Endodermal cell (in vitro differentiated cells): ENCODE measurements at regions not wholly inside any gene's neighbourhood (a gene's known extent, or its start where the extent isn't known, plus 50 kb on each side); places are given as distances from the start of the nearest gene placed in this dataset.

Source experiments
- DNase-seq: peaks from one replicate; pipeline ENCODE4 v3.0.0-alpha.2; 2017
- H3K27ac ChIP-seq: 2 replicates; pipeline ENCODE4 v1.5.1; 2013; ENCODE audit warnings: mild to moderate bottlenecking, low read depth, low read length, moderate library complexity
- H3K27me3 ChIP-seq: 2 replicates; pipeline ENCODE4 v1.6.1; 2013; ENCODE audit warnings: mild to moderate bottlenecking, low read length, moderate library complexity; ENCODE audit not compliant: insufficient read depth, control insufficient read depth, poor library complexity, severe bottlenecking
- H3K36me3 ChIP-seq: 2 replicates; pipeline ENCODE4 v1.7.0; 2013; ENCODE audit warnings: mild to moderate bottlenecking, low read length, moderate library complexity; ENCODE audit not compliant: control insufficient read depth, insufficient read depth
- H3K4me1 ChIP-seq: one replicate; pipeline ENCODE4 v1.7.0; 2013; ENCODE audit warnings: low read length; ENCODE audit not compliant: control insufficient read depth, insufficient read depth
- H3K4me3 ChIP-seq: 2 replicates; pipeline ENCODE4 v1.5.1; 2013; ENCODE audit warnings: mild to moderate bottlenecking, low read length, moderate library complexity
- H3K9ac ChIP-seq: 2 replicates; pipeline ENCODE4 v1.6.1; 2013; ENCODE audit warnings: mild to moderate bottlenecking, low read length, moderate library complexity; ENCODE audit not compliant: poor library complexity, severe bottlenecking; ENCODE audit errors: extremely low read depth
- H3K9me3 ChIP-seq: 2 replicates; pipeline ENCODE4 v1.6.1; 2013; ENCODE audit warnings: mild to moderate bottlenecking, low read length, moderate library complexity; ENCODE audit not compliant: control insufficient read depth
- H3K27ac Mint-ChIP-seq: 2 replicates; pipeline ENCODE4 v1.8.0; 2020; ENCODE audit warnings: mixed read lengths
- H3K27me3 Mint-ChIP-seq: 2 replicates; pipeline ENCODE4 v1.8.0; 2021; ENCODE audit warnings: mild to moderate bottlenecking, mixed read lengths; ENCODE audit not compliant: insufficient read depth
- H3K36me3 Mint-ChIP-seq: 2 replicates; pipeline ENCODE4 v1.8.0; 2020; ENCODE audit warnings: low read depth, mixed read lengths
- H3K4me1 Mint-ChIP-seq: 2 replicates; pipeline ENCODE4 v1.8.0; 2020; ENCODE audit warnings: mixed read lengths
- H3K4me3 Mint-ChIP-seq: 2 replicates; pipeline ENCODE4 v1.8.0; 2020; ENCODE audit warnings: mild to moderate bottlenecking, moderate library complexity, mixed read lengths
- H3K9me3 Mint-ChIP-seq: 2 replicates; pipeline ENCODE4 v1.8.0; 2020; ENCODE audit warnings: mild to moderate bottlenecking, mixed read lengths
- WGBS, 2 experiments: methylation state at CpG; one replicate each; pipeline versions ENCODE4 v1.1.5 to v1.1.7; 2013; ENCODE audit warnings: missing lambda C conversion rate in 2 of 2, mixed read lengths in 1 of 2; ENCODE audit not compliant: insufficient coverage in 1 of 2, insufficient read length in 1 of 2; 5-methylcytosine and 5-hydroxymethylcytosine counted together
- TF ChIP-seq, protein P1 (sequence below): fragments of 200-600 bp; sonication (generic); conservative IDR thresholded peaks from 2 replicates; pipeline ENCODE4 v1.5.0; 2021; ENCODE audit warnings: antibody characterized with exemption, mild to moderate bottlenecking

DNA sequence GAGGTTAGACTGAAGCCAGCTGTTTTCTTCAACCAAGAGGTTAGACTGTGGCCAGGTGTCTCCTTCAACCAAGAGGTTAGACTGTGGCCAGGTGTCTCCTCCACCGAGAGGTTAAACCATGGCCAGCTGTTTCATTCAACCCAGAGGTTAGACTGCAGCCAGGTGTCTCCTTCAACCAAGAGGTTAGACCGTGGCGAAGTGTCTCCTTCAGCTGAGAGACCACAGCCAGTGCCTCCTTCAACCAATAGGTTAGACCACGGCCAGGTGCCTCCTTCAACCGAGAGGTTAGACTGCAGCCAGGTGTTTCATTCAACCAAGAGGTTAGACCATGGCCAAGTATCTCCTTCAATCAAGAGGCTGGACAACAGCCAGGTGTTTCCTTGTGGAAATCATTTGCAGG, 498.1 kb downstream of the TBC1D22A start:
- H3K36me3 Mint-ChIP-seq: no peaks in the 10 kb centered on the region
- H3K27me3 Mint-ChIP-seq: no peaks in the 10 kb centered on the region
- no peak for DNase-seq
- no peak overlapping the region for H3K27ac Mint-ChIP-seq
- no peaks in the 10 kb centered on the region for H3K27me3 ChIP-seq
- H3K9ac ChIP-seq: no peak overlapping the region
- peaks cover 92% of the 10 kb centered on the region for H3K9me3 Mint-ChIP-seq
- 78 to 89% methylated on average over 3 to 5 of the region's 5 CpGs for WGBS, 2 experiments
- H3K4me3 Mint-ChIP-seq: no peak overlapping the region
- H3K4me3 ChIP-seq: no peak overlapping the region
- no peaks in the 10 kb centered on the region for H3K4me1 ChIP-seq
- H3K4me1 Mint-ChIP-seq: no peaks in the 10 kb centered on the region
- no peak overlapping the region for H3K27ac ChIP-seq
- H3K36me3 ChIP-seq: no peaks in the 10 kb centered on the region
- H3K9me3 ChIP-seq: peaks cover 56% of the 10 kb centered on the region
- TF ChIP-seq, protein P1, sequence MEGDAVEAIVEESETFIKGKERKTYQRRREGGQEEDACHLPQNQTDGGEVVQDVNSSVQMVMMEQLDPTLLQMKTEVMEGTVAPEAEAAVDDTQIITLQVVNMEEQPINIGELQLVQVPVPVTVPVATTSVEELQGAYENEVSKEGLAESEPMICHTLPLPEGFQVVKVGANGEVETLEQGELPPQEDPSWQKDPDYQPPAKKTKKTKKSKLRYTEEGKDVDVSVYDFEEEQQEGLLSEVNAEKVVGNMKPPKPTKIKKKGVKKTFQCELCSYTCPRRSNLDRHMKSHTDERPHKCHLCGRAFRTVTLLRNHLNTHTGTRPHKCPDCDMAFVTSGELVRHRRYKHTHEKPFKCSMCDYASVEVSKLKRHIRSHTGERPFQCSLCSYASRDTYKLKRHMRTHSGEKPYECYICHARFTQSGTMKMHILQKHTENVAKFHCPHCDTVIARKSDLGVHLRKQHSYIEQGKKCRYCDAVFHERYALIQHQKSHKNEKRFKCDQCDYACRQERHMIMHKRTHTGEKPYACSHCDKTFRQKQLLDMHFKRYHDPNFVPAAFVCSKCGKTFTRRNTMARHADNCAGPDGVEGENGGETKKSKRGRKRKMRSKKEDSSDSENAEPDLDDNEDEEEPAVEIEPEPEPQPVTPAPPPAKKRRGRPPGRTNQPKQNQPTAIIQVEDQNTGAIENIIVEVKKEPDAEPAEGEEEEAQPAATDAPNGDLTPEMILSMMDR: no peak

DNA sequence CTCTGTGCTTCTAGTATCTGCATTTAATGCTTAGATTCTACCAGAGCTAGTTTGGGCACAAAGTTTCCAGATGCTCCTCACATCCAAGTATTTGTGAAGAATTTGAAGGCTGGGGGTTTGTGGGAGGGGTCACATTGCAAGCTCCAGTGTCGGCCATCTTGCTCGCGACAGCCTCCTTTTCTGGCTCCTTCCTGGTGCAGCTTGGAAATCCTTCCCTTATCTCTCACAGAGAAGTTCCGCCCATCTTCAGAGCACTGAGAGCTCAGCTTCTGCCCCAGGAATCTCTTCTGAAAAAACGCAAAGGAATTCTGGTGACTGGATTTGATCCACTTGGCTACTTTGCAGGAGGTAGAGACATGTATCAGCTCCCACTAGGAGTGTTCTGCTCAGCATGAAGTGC, 497.5 kb downstream of the TBC1D22A start:
- no peaks in the 10 kb centered on the region for H3K27me3 ChIP-seq
- Mint-ChIP-seq H3K27me3 (no peaks in the 10 kb centered on the region), H3K4me3 (no peak overlapping the region), H3K36me3 (no peaks in the 10 kb centered on the region), H3K27ac (no peak overlapping the region), H3K4me1 (no peaks in the 10 kb centered on the region), H3K9me3 (peaks cover 87% of the 10 kb centered on the region)
- H3K36me3 ChIP-seq: no peaks in the 10 kb centered on the region
- no peaks in the 10 kb centered on the region for H3K4me1 ChIP-seq
- 92 to 93% methylated on average over 2 to 5 of the region's 5 CpGs for WGBS, 2 experiments
- H3K27ac ChIP-seq: no peak overlapping the region
- no peak overlapping the region for H3K9ac ChIP-seq
- no peak overlapping the region for H3K4me3 ChIP-seq
- H3K9me3 ChIP-seq: peaks cover 55% of the 10 kb centered on the region
- no peak for DNase-seq
- TF ChIP-seq, protein P1: no peak

DNA sequence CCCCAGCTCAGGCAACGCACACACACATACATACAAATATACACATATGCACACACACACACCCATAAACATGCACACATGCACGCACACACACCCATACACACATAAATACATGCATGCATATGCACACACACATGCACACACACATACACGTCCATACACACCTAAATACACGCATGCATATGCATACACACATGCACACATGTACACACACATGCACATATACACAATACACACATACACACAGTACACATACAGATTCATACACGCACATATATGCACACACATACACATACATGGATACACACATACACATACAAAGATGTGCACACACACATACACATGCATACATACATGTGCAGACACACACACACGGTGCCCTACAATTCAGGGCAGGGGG, 496.6 kb downstream of the TBC1D22A start:
- H3K4me3 ChIP-seq: no peak overlapping the region
- no peaks in the 10 kb centered on the region for H3K36me3 Mint-ChIP-seq

More for the DNA sequence above, 496.6 kb downstream of the TBC1D22A start:
- DNase-seq: no peak
- H3K4me3 Mint-ChIP-seq: no peak overlapping the region
- H3K36me3 ChIP-seq: no peaks in the 10 kb centered on the region
- 46 to 57% methylated on average over 4 to 6 of the region's 6 CpGs for WGBS, 2 experiments
- no peaks in the 10 kb centered on the region for H3K4me1 Mint-ChIP-seq
- H3K9me3 Mint-ChIP-seq: peaks cover 85% of the 10 kb centered on the region
- H3K4me1 ChIP-seq: no peaks in the 10 kb centered on the region
- H3K27ac Mint-ChIP-seq: no peak overlapping the region
- peaks cover 45% of the 10 kb centered on the region for H3K9me3 ChIP-seq
- no peaks in the 10 kb centered on the region for H3K27me3 Mint-ChIP-seq
- H3K27ac ChIP-seq: no peak overlapping the region
- no peaks in the 10 kb centered on the region for H3K27me3 ChIP-seq
- no peak overlapping the region for H3K9ac ChIP-seq
- TF ChIP-seq, protein P1: no peak
